Kidney glomerular epithelial cell (primary cell): ENCODE measurements at regions not wholly inside any gene's neighbourhood (a gene's known extent, or its start where the extent isn't known, plus 50 kb on each side); places are given as distances from the start of the nearest gene placed in this dataset.

Experiments
- DNase-seq: peaks from one replicate; lab custom pipeline; 2025; lab: John Stamatoyannopoulos, UW

DNA sequence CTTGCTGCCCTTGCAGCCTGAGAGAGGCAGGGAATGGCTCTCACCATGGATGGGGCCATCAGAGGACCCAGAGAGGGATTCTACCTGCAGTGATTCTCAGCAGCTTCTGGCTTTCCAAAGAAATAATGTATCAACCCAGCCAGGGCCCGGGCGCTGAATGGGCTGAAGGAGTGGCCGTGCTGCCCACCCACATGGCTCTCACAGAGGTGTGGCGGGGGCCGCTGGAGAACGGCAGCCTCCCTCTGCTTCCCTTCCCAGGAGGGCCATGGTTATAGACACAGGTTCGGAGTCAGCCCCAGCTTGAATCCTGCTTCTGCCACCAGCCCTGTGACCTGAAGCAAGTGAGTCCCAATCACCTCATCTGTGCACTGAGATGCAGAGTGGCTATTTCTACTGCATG lies 82.7 kb downstream of the THAP12 start:
- no peak for DNase-seq

DNA sequence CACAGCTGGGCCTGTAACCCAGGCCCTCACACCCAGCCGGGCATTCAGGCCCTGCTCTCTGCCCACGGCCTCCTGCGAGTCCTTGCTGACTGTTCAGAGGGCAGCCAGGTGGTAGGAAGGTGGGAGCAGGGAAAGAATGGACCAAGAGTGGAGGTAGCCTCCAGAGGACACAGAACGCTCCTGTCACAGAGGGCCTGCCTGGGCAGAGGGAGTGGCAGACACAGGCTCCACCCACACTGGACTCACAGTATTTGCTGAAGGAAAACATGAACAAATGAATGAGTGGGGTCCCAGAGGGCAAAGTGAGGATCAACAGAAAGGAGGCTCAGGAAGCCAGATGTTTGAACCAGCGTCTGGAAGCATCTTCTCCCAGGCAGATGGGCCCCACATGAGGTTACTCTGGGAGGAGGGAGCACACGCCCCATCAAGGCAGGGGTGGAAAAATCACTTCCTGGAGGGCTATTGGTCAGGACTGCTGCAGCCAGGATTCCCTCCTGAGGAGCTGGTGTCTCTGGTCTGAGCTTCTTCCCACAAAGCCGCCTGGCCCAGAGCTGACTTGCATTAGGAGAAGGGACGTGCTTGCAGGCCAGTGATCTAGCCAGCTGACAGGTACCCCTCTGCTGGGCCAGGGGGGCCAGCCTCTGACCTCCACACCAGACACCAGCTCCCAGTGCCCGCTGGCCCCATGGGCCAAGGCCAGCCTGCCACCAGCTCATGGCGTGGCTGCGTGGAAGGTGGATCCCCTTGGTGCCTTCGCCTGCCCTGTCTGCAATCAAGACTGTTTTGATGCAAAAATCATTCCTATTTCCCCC lies 84.0 kb downstream of the THAP12 start:
- no peak for DNase-seq

DNA sequence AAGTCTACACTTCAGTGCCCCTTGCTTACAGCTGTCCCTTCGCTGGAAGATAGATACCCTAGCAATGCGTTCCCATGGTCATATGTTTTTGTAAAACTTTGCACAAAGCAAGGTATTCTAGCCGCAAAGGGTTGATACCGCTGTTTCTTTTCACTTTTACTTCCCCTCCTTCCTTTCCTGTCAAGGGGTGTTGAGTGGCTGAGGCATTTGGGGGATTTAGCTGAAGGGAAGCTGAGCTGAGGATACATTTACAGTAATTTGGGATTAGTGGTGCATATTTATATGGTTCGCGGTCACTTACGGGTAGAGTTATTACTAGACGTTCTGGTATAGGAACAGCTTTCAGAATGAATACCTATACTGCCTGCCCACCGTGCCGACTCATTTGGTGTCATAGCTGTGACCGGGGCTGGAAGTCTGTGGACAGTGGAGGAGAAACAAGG lies 86.9 kb upstream of the WNT11 start:
- DNase-seq = no peak

DNA sequence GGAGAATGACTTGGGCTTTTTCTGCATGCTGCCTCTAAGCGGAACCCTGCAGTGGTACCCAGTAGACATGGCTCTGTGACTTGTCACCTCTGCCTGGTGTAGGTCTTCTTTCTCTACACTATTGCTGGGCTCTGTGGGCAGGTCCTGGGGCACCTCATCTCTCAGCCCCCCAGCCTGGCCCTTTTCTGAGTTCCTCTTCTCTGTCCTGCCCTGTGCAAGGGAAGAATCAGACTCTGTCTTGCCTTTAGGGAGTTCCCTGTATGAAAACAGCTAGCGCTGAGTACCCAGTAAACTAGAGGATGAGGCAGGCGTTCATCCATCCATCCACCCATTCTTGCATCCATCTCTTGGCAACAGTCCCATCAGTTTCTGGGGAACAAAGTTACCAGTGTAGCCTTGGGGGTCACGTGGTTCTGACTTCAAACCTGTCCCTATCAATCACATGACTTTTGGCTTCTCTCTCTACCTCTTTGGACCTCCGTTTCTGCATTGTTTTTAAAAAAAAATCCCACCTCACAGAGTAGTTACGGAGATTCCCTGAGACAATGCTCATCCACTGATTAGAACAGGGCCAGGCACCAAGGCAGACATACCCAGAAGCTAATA lies 86.4 kb upstream of the WNT11 start:
- no peak for DNase-seq

DNA sequence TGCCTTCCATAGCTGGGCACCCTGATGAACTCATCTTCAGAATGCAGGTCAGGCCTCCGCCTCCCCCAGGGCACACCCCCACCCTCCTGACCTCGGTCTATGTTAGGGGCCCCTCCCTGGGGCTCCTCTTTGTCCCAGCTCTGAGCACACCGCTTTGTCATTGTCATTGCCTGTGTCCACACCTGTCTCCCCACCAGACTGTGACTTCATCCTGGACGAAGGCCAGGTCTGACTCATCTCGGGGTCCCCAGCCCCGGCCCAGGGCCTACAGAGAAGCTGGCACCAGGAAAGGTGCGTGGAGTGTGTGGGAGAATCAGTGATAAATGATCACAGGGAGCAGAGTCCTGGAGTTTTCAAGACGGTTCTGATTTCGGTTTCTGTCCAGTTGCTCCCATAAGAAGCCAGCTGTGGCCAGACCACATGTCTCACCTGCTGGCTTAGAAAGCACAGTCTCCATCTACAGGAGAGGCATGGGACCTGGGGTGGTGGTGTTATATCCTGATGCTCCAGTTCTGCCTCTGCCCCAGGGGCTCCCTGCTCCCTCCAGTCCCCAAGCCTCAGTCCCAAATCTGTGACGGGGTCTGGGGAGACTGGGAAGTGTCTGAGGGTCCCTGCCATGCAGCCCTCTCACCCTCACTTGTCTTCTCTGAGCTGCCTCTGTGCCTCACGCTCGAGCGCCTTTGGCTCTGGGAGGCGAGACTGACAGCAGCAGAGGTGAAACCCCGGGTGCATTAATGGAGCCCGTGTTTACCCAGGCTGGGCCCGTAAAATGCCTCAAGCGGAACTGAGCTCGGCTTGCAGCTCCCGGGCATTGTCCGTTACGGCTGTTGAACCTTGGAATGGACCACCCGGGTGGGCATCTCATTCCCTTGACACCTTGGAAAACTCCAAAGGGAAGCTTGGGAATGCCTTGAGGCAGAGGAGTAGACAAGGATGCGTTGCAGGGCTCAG lies 85.5 kb upstream of the WNT11 start:
- peak; percentile 43 for DNase-seq

DNA sequence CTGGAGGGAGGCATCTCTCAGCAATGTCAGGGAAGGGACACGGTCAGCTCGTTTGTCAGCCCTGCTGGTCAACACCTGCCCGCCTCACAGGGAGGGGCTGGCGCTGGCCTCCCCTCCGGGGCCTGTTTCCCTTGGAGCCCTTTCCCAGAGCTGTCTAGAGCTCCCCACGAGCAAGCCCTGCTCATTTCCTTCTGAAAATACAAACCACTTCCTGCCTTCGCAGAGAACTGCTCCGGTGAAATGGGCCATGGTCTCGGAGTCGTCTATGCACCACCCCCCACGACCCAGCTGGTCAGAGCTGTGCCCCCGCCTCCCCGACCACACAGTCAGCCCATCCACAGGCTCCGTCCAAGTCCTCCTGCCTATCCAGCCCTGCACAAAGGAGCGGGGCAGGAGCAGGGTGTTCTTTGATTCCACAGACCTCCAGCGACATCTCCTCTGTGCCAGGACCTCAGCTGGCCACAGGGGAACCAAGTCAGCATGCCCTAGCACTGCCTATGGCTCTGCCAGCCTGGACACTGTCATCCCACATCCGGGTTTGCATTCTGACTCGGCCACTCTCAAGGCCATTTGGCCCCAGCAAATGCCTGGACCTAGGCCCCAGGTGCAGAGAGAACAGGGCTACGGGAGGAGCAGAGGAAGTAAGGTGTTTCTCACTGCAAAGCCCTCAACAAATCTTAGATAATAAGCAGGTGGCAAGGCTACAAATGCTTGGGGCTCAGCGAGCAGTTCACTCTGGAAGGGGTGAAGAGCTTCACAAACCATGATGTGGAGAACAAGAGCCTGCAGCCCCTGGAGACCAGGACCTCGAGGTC lies 82.1 kb upstream of the WNT11 start:
- no peak for DNase-seq

DNA sequence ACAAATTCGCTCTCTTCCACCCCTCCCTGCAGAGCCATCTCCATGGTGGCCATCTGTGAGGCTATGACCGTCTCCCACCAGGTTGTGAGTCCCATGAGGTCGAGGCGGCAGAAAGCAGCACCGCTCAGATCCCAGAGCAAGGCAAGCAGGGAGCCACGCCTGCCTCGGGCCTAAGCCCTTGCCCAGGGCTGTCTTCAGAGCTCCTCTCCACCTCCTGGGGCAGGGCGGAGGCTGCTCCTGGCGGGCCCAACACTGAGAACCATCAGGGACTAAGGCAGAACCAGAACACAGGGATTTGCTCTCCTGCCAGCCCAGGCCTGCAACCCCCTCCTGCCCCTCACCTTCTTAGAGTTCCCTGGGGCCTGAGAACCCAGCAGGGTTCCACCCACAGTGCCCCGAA lies 80.9 kb upstream of the WNT11 start:
- no peak for DNase-seq

DNA sequence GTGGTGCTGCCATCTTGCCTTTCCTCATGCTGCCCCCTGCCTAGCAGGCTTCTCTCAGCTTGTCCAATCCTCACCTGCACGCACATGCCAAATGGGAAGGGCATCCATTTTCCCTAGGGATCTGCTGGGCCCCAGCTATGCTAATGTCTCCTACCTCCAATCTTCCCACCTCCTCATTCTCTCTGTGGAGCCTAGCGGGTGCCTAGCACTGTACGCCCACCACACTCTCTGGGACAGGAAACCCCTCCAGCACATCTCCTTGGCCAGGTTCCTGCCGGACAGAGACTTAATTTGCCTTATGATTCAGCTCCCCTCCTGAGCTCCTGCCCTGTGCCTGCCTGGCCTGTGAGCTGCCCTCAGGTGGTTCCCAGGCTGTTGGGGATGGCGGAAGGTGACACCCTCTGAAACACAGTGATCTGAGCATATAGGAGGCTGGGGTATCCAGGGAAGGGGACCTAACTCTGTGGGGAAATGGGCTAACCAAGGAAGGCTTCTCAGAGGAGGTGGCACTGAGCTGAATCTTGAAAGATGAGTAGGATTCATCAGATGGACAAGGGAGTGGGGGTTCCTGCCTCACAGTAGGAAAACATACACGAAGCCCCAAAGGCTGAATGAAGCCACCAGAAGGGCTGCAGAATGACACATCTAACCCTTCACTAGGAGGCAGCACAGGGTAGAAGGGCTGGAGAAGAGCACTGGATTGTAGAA lies 79.2 kb upstream of the WNT11 start:
- DNase-seq = no peak

DNA sequence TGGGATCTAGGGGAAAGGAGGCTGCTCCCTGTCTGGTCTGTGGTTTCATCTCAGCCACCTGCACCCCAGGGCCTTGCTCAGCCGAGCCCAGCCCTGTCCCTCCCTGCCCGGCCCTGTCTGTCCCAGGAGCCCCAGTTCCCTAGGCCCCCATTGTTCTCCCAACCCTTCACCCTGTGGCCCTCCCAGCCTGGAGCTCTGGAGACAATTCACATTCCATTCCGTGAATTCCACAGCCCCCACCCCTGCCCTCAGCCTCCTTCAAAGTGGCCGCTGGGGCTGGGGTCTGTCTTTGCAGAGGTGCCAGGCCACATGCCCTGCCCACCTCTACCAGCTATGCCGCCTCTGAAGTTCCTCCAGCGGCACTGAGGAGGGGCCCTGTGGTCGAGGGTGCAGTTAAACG lies 77.9 kb upstream of the WNT11 start:
- DNase-seq = no peak

DNA sequence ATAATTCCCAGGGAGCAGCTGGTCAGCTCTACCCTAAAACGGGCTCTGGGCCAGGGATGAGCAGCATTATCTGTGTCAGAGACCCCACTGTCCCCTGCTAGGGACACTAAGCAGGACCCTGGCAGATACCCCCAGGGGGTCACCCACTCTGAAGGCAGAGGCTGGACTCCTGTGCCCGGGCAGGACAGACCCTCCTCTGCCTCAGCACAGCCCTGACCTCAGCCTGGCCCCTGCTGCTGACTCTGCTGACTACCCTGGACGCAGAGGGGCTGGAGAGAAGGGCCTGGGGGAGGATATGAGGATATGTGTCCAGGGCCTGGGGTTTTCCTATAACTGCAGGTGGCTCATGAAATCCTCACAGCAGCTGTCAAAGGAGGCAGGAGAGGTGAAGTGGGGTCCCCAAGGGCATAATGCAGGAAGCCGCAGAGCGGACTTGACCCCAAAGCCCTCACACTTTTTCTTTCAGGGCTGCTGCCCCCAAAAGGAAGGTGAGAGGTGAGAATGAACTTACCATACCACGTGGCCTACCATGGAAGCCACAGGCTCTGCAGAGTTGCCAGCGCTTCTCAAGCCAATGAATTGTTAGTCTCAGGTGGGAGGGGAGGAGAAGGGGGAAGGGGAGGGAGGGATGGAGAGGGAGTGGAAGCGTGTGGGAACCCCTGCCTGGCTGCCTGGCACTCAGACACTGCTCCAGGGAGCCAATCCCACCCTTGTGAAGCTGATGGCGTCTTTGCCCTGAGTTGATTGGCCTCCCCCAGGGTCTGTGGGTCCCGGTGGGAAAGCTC lies 76.7 kb upstream of the WNT11 start:
- no peak for DNase-seq

DNA sequence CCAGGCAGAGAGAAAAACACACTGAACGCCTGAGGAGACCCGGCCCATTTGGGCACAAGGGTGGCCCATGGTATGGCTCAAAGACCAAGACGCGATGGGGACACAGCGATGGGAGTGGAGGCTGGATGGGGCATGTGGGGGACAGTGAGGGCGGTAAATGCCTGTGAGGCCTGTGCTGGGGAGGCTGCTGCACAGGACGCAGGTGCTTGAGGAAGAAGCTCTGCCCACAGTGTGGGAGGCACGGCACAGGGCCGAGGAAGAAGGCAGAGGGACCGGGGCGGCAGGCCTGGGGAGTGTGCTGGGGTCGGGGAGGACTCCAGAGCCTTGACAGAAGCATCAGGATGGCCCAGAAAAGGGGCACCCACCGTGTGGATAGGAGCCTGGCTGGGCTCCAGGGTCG lies 75.9 kb upstream of the WNT11 start:
- no peak for DNase-seq

DNA sequence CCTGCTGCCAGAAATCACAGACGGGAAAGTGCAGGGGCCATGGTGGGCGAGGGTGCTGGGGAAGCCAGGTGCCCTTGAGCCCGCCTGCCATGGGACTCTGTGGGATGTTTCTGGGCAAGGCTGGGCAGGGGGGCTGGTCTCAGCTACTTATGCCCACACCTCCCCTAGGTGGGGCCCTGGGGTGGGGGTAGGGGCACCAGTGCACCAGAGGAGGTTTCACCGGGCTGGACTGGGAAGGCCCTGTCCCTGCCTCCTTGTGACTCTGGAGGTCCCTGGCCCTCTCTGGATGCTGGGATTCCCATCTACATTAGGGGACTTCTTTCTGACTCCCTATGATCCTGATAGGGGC lies 75.2 kb upstream of the WNT11 start:
- DNase-seq = no peak

DNA sequence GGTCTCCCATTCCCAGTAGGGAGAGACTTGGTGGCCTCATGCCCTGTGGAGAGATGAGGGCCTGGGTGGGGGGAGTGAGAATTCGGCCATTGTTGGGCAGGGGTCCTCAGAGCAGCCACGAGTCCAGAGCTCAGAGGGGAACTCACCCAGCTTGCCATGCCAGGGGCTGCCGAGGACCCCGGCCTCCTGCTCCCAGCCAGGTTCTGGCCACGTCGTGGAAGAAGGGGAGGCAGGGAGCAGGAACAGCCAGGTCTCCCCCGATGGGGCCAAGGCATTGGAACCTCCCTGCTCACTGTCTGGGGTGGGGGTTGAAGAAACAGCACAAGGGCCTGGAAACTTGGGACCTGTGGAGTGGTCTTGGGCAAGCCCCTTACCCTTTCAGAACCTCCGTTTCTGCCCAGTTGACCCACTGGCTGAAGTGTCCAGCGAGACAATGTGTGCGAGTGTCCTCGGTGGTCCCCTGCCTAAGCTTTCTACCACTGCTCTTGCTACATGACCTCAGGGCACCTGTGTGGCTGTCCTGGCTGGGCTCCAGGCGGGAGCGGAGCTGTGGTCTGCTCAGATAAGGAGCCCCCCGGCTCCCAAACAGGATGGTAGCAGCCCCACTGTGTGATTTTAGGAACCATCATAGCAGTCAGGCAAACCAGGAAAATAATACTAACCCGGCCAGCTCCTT lies 74.7 kb upstream of the WNT11 start:
- no peak for DNase-seq

DNA sequence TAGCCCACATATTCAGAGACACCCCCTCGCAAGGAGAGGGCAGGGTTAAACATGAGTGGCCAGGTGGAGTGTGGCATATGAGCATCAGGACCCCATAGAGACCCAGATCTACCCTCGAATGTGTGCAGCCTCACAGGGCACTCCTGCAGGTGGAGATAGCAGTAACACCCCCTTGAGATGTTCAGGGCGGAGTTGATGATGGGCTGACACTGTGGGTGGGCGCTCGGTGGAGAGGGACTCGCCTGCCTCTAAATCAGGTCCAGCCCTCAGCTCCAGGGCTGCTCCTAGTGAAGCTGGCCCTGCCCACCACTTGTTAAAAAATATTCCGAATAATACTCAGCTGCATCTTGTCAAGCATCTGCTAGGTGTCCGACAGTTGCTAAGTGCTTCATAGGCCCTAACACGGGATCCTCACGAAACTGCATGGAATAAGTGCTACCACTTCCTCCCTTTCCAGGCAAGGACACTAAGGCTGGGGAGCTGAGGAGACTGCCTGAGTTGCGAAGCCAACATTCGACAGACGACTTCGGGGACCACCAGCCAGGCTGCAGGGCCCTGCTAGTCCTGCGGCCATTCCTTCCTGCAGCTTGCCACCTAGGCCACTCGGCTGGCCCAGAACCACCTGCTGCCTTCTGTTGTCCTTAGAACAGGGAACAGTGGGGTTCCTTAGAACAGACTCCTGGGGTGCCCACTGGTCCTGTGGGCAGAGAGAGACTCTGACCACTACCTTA lies 74.0 kb upstream of the WNT11 start:
- no peak for DNase-seq

DNA sequence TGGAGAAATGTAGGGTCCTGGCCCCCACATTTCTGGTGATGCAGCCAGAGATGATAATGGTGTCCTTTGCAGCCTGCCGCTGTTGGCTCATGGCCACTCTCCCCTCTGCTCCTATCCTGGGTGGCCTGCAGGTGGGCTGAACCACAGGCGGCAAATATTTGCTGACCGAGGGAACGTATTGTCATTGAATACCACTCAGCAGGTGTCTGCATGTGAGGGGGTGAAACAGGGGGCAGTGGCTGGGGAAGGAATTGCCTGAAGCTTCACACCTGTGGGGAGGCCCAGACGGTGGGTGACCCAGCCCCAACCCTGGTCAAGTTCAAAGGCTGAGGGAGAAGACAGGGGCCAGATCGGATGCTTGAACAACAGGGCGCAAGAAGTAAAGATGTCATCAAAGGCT lies 73.3 kb upstream of the WNT11 start:
- no peak for DNase-seq

DNA sequence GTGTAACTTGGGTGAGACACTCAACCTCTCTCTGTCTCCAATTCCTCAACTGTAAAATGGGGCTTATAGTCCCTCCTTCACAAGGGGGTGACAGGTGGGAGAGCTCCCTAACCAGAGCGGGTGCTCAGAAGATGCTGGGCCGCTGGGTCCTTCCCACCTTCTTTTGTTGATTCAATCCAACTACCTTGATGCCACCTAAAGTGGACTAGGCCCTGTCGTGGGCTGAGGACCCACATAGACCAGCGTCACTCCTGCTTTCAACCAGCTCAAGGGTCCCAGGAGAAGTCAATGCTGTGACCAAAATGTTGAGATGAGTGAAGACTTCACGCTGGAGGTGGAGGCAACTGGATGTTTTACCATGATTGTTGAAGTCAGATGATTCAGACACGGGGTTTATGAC lies 72.7 kb upstream of the WNT11 start:
- no peak for DNase-seq

DNA sequence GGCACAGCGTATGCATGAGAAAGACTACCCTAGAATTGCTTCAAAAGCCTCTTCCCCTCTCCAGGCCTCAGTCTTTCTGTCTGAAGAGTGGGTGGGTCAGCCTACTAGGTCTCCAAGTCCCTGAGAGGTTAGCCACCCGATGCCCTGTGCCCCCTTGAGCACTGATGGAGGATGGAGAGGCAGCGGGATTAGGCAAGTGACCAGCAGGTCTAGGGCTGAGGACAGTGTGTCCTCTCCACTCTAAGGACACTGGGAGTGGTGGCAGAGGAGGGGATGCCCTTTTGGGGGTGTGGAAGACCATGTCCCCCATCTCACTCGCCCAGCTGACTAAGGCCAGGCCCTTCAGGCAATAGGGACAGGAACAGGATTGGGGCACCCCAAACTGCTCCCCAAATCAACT lies 72.2 kb upstream of the WNT11 start:
- DNase-seq = no peak

DNA sequence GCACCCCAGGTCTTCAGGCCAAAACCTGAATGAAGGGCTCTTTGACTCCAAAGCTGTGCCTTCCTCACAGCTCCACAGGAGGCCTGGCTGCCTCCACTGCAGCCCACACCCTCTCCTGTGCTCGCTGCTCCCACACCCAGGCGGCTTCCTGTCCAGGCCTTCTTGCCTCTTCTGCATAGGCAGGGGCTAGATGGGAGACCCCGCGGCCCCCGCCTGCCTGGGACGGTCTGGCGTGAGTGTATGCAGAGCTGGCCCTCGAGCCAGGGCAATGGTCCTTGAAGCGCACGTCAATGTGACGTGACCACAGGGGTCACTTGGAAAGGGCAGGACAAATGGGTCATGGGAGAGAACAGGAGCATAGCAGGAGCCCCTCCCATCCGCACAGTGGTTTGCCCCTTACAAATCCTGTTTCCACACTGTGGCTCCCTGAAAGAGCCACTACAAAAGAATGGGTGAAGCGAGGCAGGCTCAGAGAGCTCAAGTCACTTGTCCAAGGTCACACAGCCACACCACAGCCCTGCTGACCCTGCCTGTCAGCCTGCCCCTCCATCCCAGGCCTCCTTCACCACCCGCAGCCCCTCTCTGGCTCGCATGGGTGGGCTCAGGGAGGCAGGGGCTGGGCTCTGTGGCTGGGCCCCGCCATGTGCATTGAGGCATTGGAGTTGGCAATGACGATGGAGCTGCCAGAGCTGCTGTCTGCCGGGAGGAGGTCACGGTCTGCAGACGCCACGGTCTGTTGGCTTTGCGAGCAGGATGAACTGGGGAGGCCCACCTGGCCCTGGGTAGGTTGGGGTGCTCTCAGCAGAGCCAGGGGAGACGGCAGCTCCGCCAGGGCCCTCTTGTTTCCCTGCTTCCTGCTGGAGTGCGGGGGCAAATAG lies 71.2 kb upstream of the WNT11 start:
- DNase-seq = no peak
